HCT116 (cell line): ENCODE measurements at regions not wholly inside any gene's neighbourhood (a gene's known extent, or its start where the extent isn't known, plus 50 kb on each side); places are given as distances from the start of the nearest gene placed in this dataset.

Experiments
- ATAC-seq: fragments of 200-7000 bp; cut with Tn5 transposase; 2 replicates; pipeline ENCODE4 v1.9.1; 2020; ENCODE audit warnings: mild to moderate bottlenecking, moderate library complexity
- BruUV-seq: library from RNA; stranded (reverse); fragments of 400-500 nt; replicated peaks from 2 replicates; lab custom pipeline; 2021; lab: Mats Ljungman, UMichigan
- CTCF ChIA-PET: fragments of 300-600 bp; sonication (Branson Sonifier 250); formaldehyde crosslinking; loops from one replicate; lab custom pipeline; 2021; ENCODE audit warnings: antibody characterized with exemption; lab: Charles Lee
- POLR2A ChIA-PET: fragments of 300-600, 350-600 bp; sonication (Branson Sonifier 250); formaldehyde crosslinking; loops from one replicate; lab custom pipeline; 2021; ENCODE audit warnings: antibody characterized with exemption; lab: Charles Lee
- RAD21 ChIA-PET, 2 experiments: fragments of 300-600 bp; sonication (Branson Sonifier 250); formaldehyde crosslinking; loops; one replicate each; lab custom pipeline; 2023; ENCODE audit warnings: low total read pairs in 2 of 2; ENCODE audit not compliant: uncharacterized antibody in 2 of 2, unreplicated experiment in 2 of 2, low non-redundant PET in 1 of 2; lab: Charles Lee
- DNase-seq: peaks from one replicate; pipeline ENCODE4 v3.0.0-alpha.2; 2010; ENCODE audit warnings: low read depth, low spot score
- H2AFZ ChIP-seq: fragments of 200-600 bp; shearing (Covaris generic), sonication (generic); 2 replicates; pipeline ENCODE4 v1.6.1; 2017; ENCODE audit warnings: low read depth, mixed run types, mixed read lengths, antibody characterized with exemption, low read length; ENCODE audit not compliant: poor library complexity, severe bottlenecking
- H3K27ac ChIP-seq: 2 replicates; pipeline ENCODE4 v1.5.1; 2012; ENCODE audit warnings: low read depth, low read length
- H3K27me3 ChIP-seq: fragments of 200-600 bp; sonication (generic); 2 replicates; pipeline ENCODE4 v1.6.1; 2016; ENCODE audit warnings: mixed run types, low read length, mixed read lengths; ENCODE audit not compliant: insufficient read depth
- H3K36me3 ChIP-seq, 2 experiments: fragments of 200-500 bp in 1 of 2; fragments of 200-600 bp in 1 of 2; sonication (Bioruptor generic) in 1 of 2; sonication (generic) in 1 of 2; 2 replicates each; pipeline versions ENCODE4 v1.5.1 to v1.6.1; 2014 to 2016; ENCODE audit warnings: low read length in 2 of 2, inconsistent platforms in 1 of 2, mixed read lengths in 1 of 2, mixed run types in 1 of 2; ENCODE audit not compliant: insufficient read depth in 2 of 2, control insufficient read depth in 1 of 2
- H3K4me1 ChIP-seq, 2 experiments: fragments of 200-600 bp in 1 of 2; sonication (generic) in 1 of 2; 2 replicates each; pipeline versions ENCODE4 v1.5.1 to v1.6.1; 2012 to 2017; ENCODE audit warnings: low read length in 2 of 2, inconsistent platforms in 1 of 2, mild to moderate bottlenecking in 1 of 2, mixed read lengths in 1 of 2, mixed run types in 1 of 2, moderate library complexity in 1 of 2; ENCODE audit not compliant: insufficient read depth in 2 of 2, control insufficient read depth in 1 of 2
- H3K4me2 ChIP-seq: fragments of 200-600 bp; sonication (generic); 2 replicates; pipeline ENCODE4 v1.6.1; 2017; ENCODE audit warnings: mixed run types, low read length, mixed read lengths
- H3K4me3 ChIP-seq, 2 experiments: fragments of 200-600 bp in 1 of 2; sonication (generic) in 1 of 2; replicated peaks in 1 of 2; 2 replicates each; pipeline ENCODE4 v1.5.1; 2011 to 2016; ENCODE audit warnings: low read length in 2 of 2, control low read depth in 1 of 2, low read depth in 1 of 2, mild to moderate bottlenecking in 1 of 2, mixed read lengths in 1 of 2, mixed run types in 1 of 2
- H3K79me2 ChIP-seq: fragments of 200-600 bp; sonication (generic); 2 replicates; pipeline ENCODE4 v1.6.1; 2017; ENCODE audit warnings: mild to moderate bottlenecking, mixed run types, low read length, moderate library complexity, mixed read lengths; ENCODE audit not compliant: insufficient read depth
- H3K9ac ChIP-seq: fragments of 200-600 bp; sonication (generic); 2 replicates; pipeline ENCODE4 v1.6.1; 2016; ENCODE audit warnings: low read length, mixed read lengths
- H3K9me2 ChIP-seq: fragments of 200-600 bp; sonication (generic), shearing (Covaris generic); 2 replicates; pipeline ENCODE4 v1.6.1; 2017; ENCODE audit warnings: mixed run types, mild to moderate bottlenecking, moderate library complexity; ENCODE audit not compliant: insufficient read depth
- H3K9me3 ChIP-seq, 2 experiments: fragments of 200-500 bp in 1 of 2; fragments of 200-600 bp in 1 of 2; sonication (Bioruptor generic) in 1 of 2; sonication (generic) in 1 of 2; 2 replicates each; pipeline ENCODE4 v1.6.1; 2014 to 2017; ENCODE audit warnings: low read length in 2 of 2, mixed read lengths in 2 of 2, inconsistent platforms in 1 of 2, low read depth in 1 of 2, mild to moderate bottlenecking in 1 of 2, mixed run types in 1 of 2, moderate library complexity in 1 of 2; ENCODE audit not compliant: control insufficient read depth in 1 of 2, insufficient read depth in 1 of 2
- H4K20me1 ChIP-seq: fragments of 200-600 bp; sonication (generic), shearing (Covaris generic); 2 replicates; pipeline ENCODE4 v1.6.1; 2017; ENCODE audit warnings: mixed run types, mild to moderate bottlenecking, moderate library complexity; ENCODE audit not compliant: insufficient read depth
- ATF3 ChIP-seq: IDR thresholded peaks from 2 replicates; pipeline ENCODE4 v1.6.1; 2012
- CTCF ChIP-seq, 3 experiments: fragments of 200-600 bp in 1 of 3; sonication (generic) in 1 of 3; IDR thresholded peaks in 2 of 3; conservative IDR thresholded peaks in 1 of 3; 2 replicates each; pipeline ENCODE4 v1.5.1; 2012 to 2017; ENCODE audit warnings: low read depth in 2 of 3, low read length in 2 of 3, antibody characterized with exemption in 1 of 3, borderline replicate concordance in 1 of 3, control low read depth in 1 of 3, mild to moderate bottlenecking in 1 of 3, mixed read lengths in 1 of 3, mixed run types in 1 of 3, moderate library complexity in 1 of 3; ENCODE audit not compliant: insufficient read depth in 1 of 3
- EZH2 ChIP-seq: fragments of 200-600 bp; sonication (generic); IDR thresholded peaks from 2 replicates; pipeline ENCODE4 v1.6.1; 2017; ENCODE audit warnings: antibody characterized with exemption, mixed run types
- FOSL1 ChIP-seq: IDR thresholded peaks from 2 replicates; pipeline ENCODE4 v1.6.1; 2012; ENCODE audit warnings: low read depth
- JUND ChIP-seq: IDR thresholded peaks from 2 replicates; pipeline ENCODE4 v1.6.1; 2012
- POLR2AphosphoS5 ChIP-seq: IDR thresholded peaks from 2 replicates; pipeline ENCODE4 v1.6.1; 2011; ENCODE audit warnings: mild to moderate bottlenecking, low read depth, low read length, moderate library complexity
- RAD21 ChIP-seq: IDR thresholded peaks from 2 replicates; pipeline ENCODE4 v1.6.1; 2012; ENCODE audit warnings: low read depth, mild to moderate bottlenecking
- REST ChIP-seq: IDR thresholded peaks from 2 replicates; pipeline ENCODE4 v1.6.1; 2012; ENCODE audit warnings: low read depth
- SIN3A ChIP-seq: IDR thresholded peaks from 2 replicates; pipeline ENCODE4 v1.6.1; 2012; ENCODE audit warnings: low read depth
- SRF ChIP-seq: IDR thresholded peaks from 2 replicates; pipeline ENCODE4 v1.6.1; 2012; ENCODE audit warnings: low read depth
- YY1 ChIP-seq: IDR thresholded peaks from 2 replicates; pipeline ENCODE4 v1.6.1; 2011; ENCODE audit warnings: low read length, low read depth, moderate library complexity, mild to moderate bottlenecking; ENCODE audit not compliant: insufficient replicate concordance; ENCODE audit errors: extremely low read depth
- ZBTB33 ChIP-seq: IDR thresholded peaks from 2 replicates; pipeline ENCODE4 v1.6.1; 2011; ENCODE audit warnings: mild to moderate bottlenecking, low read length, moderate library complexity; ENCODE audit not compliant: insufficient replicate concordance; ENCODE audit errors: extremely low read depth
- ZFX ChIP-seq: fragments of 450-650 bp; IDR thresholded peaks from 2 replicates; pipeline ENCODE4 v1.6.1; 2017
- intact Hi-C: fragments of 100-400 bp; cut with micrococcal nuclease; formaldehyde crosslinking; loops from 2 replicates; pipeline ENCODE4 v1.10.0; 2022

GRCh38 chr11:97019305-97019704, 629.5 kb downstream of the JRKL start:
- Histone ChIP-seq H3K36me3 (no peaks in the 10 kb centered on the region), H3K4me1 (no peaks in the 10 kb centered on the region), H3K9me2 (no peaks in the 10 kb centered on the region), H4K20me1 (no peaks in the 10 kb centered on the region), H2AFZ (no peak overlapping the region), H3K27ac (no peak overlapping the region), H3K27me3 (no peaks in the 10 kb centered on the region), H3K4me3 (no peak overlapping the region), H3K9me3 (peaks cover 3 to 20% of the 10 kb centered on the region in 2 experiments; a peak in 2 of 4 replicates), H3K4me2 (no peak overlapping the region), H3K79me2 (no peaks in the 10 kb centered on the region), H3K9ac (no peak overlapping the region)
- intact Hi-C loops, result no loop called here
- no peak for DNase-seq
- ChIA-PET POLR2A (no interaction called here), RAD21 (no interaction called here), CTCF (no interaction called here)
- ATAC-seq, result no peak
- BruUV-seq, result no TSS peak
- TF ChIP-seq RAD21, result no peak
- TF ChIP-seq SRF, result no peak
- no peak for TF ChIP-seq ZFX
- no peak for TF ChIP-seq SIN3A
- no peak for TF ChIP-seq JUND
- TF ChIP-seq ZBTB33, result no peak
- no peak for TF ChIP-seq FOSL1
- no peak for TF ChIP-seq EZH2

GRCh38 chr11:97019754-97020153, 629.9 kb downstream of the JRKL start:
- no peaks in the 10 kb centered on the region for H4K20me1 ChIP-seq
- no peaks in the 10 kb centered on the region for H3K79me2 ChIP-seq
- ChIA-PET CTCF (no interaction called here), RAD21 (no interaction called here), POLR2A (no interaction called here)
- peaks cover 3 to 20% of the 10 kb centered on the region in 2 experiments; a peak in 2 of 4 replicates for H3K9me3 ChIP-seq
- intact Hi-C loops, result no loop called here
- H3K4me2 ChIP-seq, result no peak overlapping the region
- H3K9ac ChIP-seq, result no peak overlapping the region
- H3K36me3 ChIP-seq, result no peaks in the 10 kb centered on the region
- no peak for ATAC-seq
- no peaks in the 10 kb centered on the region for H3K27me3 ChIP-seq
- H2AFZ ChIP-seq, result no peak overlapping the region
- no peaks in the 10 kb centered on the region for H3K4me1 ChIP-seq
- BruUV-seq, result no TSS peak
- H3K9me2 ChIP-seq, result no peaks in the 10 kb centered on the region
- H3K4me3 ChIP-seq, result no peak overlapping the region
- H3K27ac ChIP-seq, result no peak overlapping the region
- no peak for DNase-seq
- TF ChIP-seq SRF, result no peak
- TF ChIP-seq ATF3, result no peak
- TF ChIP-seq EZH2, result no peak
- TF ChIP-seq YY1, result no peak
- TF ChIP-seq CTCF (IDR thresholded peaks at IDR 0.05 in 2 of 3, conservative IDR thresholded peaks at IDR 0.05 in 1 of 3; ENCODE audit: borderline replicate concordance in 1 of 3, insufficient read depth in 1 of 3, low read depth in 2 of 3, low read length in 2 of 3), result no peak
- no peak for TF ChIP-seq ZFX
- no peak for TF ChIP-seq FOSL1
- TF ChIP-seq POLR2AphosphoS5, result no peak
- no peak for TF ChIP-seq SIN3A
- no peak for TF ChIP-seq REST
